Inferior parietal cortex (tissue), 1 donor: ENCODE measurements at regions not wholly inside any gene's neighbourhood (a gene's known extent, or its start where the extent isn't known, plus 50 kb on each side); places are given as distances from the start of the nearest gene placed in this dataset.

Experiments
- DNase-seq: peaks from one replicate; pipeline ENCODE4 v3.0.0-alpha.2; 2016; ENCODE audit errors: extremely low spot score

GRCh38 chr1:101316799-101317198, 80.0 kb downstream of the S1PR1 start:
- DNase-seq: no peak

GRCh38 chr1:101317590-101317989, 80.8 kb downstream of the S1PR1 start:
- DNase-seq: no peak

GRCh38 chr1:101323535-101323934, 86.7 kb downstream of the S1PR1 start:
- no peak for DNase-seq

GRCh38 chr1:101325144-101325543, 88.3 kb downstream of the S1PR1 start:
- no peak for DNase-seq

- DNase-seq: no peak
These were observed 93.8 kb downstream of the S1PR1 start for GRCh38 chr1:101330427-101331130.

GRCh38 chr1:101331794-101332193, 95.0 kb downstream of the S1PR1 start:
- DNase-seq: no peak

- no peak for DNase-seq
These were observed 95.8 kb downstream of the S1PR1 start for GRCh38 chr1:101332633-101333032.

GRCh38 chr1:101333186-101333585, 96.4 kb downstream of the S1PR1 start:
- no peak for DNase-seq

GRCh38 chr1:101337968-101338367, 101.1 kb downstream of the S1PR1 start:
- no peak for DNase-seq

GRCh38 chr1:101338714-101339430, 102.1 kb downstream of the S1PR1 start:
- DNase-seq: no peak

- no peak for DNase-seq
These were observed 107.9 kb downstream of the S1PR1 start for GRCh38 chr1:101344745-101345144.

- DNase-seq: no peak
These were observed 109.6 kb downstream of the S1PR1 start for GRCh38 chr1:101346419-101346818.

- DNase-seq: no peak
These were observed 119.2 kb downstream of the S1PR1 start for GRCh38 chr1:101356013-101356412.

GRCh38 chr1:101356604-101357443, 120.0 kb downstream of the S1PR1 start:
- no peak for DNase-seq

GRCh38 chr1:101357444-101357986, 120.7 kb downstream of the S1PR1 start:
- DNase-seq: peak; percentile 94

GRCh38 chr1:101360506-101360905, 123.7 kb downstream of the S1PR1 start:
- DNase-seq: no peak

- no peak for DNase-seq
These were observed 127.1 kb downstream of the S1PR1 start for GRCh38 chr1:101363891-101364318.

GRCh38 chr1:101364370-101365120, 127.7 kb downstream of the S1PR1 start:
- DNase-seq: no peak

- DNase-seq: no peak
These were observed 128.4 kb downstream of the S1PR1 start for GRCh38 chr1:101365186-101365585.

GRCh38 chr1:101365878-101366277, 129.1 kb downstream of the S1PR1 start:
- no peak for DNase-seq

- no peak for DNase-seq
These were observed 129.8 kb downstream of the S1PR1 start for GRCh38 chr1:101366513-101367215.
